ENCODE measurements at regions not wholly inside any gene's neighbourhood (a gene's known extent, or its start where the extent isn't known, plus 50 kb on each side); places are given as distances from the start of the nearest gene placed in this dataset.

DNA sequence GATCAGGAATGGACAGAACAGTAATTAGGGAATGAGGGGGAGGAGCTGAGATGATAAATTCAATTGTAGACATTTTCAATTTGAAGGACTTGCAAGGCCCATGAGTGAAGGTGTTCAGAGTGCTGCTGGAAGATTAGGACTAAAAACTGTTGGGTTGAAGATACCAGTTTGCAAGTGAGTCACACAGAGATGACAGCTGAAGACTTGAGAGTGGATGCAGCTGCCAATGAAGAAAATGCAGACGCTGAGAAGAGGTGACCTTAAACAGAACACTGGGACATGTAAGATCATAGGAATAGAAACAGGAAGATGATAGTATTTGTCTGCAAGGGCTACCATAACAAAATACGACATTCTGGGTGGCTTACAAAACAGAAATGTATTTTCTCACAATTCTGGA is 1716.5 kb upstream of the SLC10A2 start:
- in situ Hi-C loops (cut with MboI; ENCODE audit: low sequenced_read_pairs) = no loop called here

- in situ Hi-C loops (cut with MboI; ENCODE audit: low sequenced_read_pairs) = no loop called here
These were observed 1713.2 kb upstream of the SLC10A2 start for GRCh38 chr13:104779311-104779993.

DNA sequence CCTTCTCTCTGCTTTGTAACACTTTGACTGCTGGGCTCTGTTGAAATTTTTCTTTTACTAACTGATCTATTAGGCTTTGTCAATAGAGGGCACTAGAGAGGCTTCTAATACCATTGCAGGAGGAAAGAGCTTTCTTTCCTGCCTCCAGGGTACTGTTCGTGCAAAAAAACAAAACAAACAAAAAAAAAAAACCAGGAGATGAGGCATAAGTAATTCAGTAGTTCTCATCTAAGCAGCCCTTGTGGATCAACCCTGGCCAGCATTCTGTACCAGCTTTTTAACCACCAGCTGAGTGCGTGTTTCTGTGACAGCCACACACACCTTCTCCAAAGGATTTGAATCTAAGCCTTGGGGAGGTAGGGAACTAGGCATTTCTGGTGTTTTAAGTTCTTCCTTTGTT is 1707.6 kb upstream of the SLC10A2 start:
- in situ Hi-C loops (cut with MboI; ENCODE audit: low sequenced_read_pairs) = no loop called here

DNA sequence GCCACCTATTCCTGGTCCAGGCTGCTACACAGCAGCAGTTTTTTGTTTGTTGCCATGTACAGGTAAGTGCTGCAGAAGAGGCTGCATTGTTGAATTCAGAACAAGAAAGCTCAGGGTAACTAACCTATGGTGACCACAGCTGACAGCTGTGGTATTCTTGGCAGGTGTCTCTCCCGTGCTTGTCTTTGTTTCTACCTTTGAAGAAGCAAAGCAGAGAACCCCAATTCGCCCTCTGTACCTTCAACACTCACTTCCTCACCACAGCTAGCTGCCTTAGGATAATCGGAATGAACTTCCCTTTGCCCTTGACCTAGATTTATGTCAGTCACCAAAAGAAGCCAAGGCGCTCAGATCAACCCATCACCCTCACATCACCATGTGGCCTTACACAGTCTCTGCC is 1703.3 kb upstream of the SLC10A2 start:
- in situ Hi-C loops (cut with MboI; ENCODE audit: low sequenced_read_pairs) = no loop called here

DNA sequence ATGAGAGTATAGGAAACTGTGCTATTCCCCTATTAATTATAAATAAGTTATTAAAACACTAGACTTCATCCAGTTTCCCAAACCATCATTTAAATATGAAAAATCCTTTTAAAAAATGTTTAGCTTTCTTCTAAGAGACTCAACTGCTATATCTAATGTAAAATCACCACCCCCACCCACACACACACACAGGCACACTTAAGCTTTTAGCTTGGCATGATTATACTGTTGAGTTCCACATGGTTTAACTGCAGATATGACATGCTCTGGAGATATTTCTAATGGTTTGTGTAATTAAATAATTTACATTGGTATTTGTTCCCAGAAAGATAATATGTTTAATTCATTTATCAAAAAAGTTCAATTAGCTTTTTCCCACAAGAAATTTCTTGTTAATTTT is 1700.1 kb upstream of the SLC10A2 start:
- in situ Hi-C loops (cut with MboI; ENCODE audit: low sequenced_read_pairs) = no loop called here

GRCh38 chr13:104764600-104764999 is 1698.4 kb upstream of the SLC10A2 start:
- in situ Hi-C loops (cut with MboI; ENCODE audit: low sequenced_read_pairs) = no loop called here

GRCh38 chr13:104759069-104759468 is 1692.9 kb upstream of the SLC10A2 start:
- in situ Hi-C loops (cut with MboI; ENCODE audit: low sequenced_read_pairs) = no loop called here

- in situ Hi-C loops (cut with MboI; ENCODE audit: low sequenced_read_pairs) = no loop called here
These were observed 1691.5 kb upstream of the SLC10A2 start for GRCh38 chr13:104757712-104758111.

- in situ Hi-C loops (cut with MboI; ENCODE audit: low sequenced_read_pairs) = no loop called here
These were observed 1684.2 kb upstream of the SLC10A2 start for GRCh38 chr13:104750377-104750776.

GRCh38 chr13:104740641-104741222 is 1674.5 kb upstream of the SLC10A2 start:
- in situ Hi-C loops (cut with MboI; ENCODE audit: low sequenced_read_pairs) = no loop called here

GRCh38 chr13:104737713-104738112 is 1671.5 kb upstream of the SLC10A2 start:
- in situ Hi-C loops (cut with MboI; ENCODE audit: low sequenced_read_pairs) = no loop called here

DNA sequence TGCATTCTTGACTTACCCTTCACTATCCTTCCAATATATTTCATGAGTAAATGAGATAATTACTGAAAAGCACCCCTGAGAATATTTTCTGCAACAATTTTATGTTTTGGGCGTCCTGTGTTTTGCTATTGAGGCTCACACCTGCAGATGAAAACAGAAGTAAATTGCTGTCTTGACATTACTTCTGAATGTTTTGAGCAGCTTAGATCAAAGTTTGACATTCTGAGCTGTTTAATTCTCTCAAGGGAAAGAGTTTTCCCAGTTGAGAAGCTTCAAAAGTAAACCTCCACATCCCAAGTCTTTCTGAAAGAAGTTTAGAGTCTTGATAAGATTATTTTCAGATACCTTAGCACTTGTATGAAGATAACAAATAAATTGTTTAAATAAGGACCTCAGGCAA is 1667.2 kb upstream of the SLC10A2 start:
- in situ Hi-C loops (cut with MboI; ENCODE audit: low sequenced_read_pairs) = no loop called here

DNA sequence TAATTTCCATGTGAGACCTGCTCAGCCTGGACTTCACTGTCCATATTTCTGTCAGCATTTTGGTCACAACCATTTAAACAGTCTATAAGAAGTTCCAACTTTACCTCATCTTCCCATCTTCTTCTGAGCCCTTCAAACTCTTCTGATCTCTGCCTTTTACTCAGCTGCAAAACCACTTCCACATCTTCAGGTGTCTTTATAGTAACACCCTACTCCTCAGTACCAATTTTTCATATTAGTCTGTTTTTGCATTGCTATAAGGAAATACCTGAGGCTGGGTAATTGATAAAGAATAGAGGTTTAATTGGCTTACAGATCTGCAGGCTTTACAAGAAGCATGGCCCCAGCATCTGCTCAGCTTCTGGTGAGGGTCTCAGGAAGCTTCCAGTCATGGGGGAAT is 1648.9 kb upstream of the SLC10A2 start:
- in situ Hi-C loops (cut with MboI; ENCODE audit: low sequenced_read_pairs) = no loop called here

GRCh38 chr13:104705031-104705750 is 1639.0 kb upstream of the SLC10A2 start:
- in situ Hi-C loops (cut with MboI; ENCODE audit: low sequenced_read_pairs) = no loop called here

DNA sequence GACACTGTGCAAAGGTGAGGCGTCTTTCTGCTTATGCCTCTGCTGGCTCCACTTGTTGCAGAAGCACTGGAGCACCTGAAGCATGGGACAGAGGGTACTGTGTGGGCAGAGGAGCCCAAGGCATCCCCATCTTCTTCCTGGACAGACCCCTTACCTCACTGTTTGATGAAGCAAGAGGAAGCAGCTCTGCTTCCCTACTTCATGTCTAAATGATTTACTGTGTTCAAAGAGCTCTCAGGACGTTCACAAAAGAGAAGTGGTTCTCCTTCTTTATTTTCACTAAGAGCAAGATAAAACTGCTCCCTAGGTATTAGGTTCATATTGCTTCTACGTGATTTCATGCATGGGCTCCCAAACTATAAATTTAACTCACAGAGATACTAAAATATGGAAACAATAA is 1635.4 kb upstream of the SLC10A2 start:
- in situ Hi-C loops (cut with MboI; ENCODE audit: low sequenced_read_pairs) = no loop called here

- in situ Hi-C loops (cut with MboI; ENCODE audit: low sequenced_read_pairs) = no loop called here
These were observed 1628.2 kb upstream of the SLC10A2 start for GRCh38 chr13:104694397-104694796.

- in situ Hi-C loops (cut with MboI; ENCODE audit: low sequenced_read_pairs) = no loop called here
These were observed 1626.9 kb upstream of the SLC10A2 start for GRCh38 chr13:104693126-104693525.

GRCh38 chr13:104691767-104692467 is 1625.7 kb upstream of the SLC10A2 start:
- in situ Hi-C loops (cut with MboI; ENCODE audit: low sequenced_read_pairs) = no loop called here

- in situ Hi-C loops (cut with MboI; ENCODE audit: low sequenced_read_pairs) = no loop called here
These were observed 1620.3 kb upstream of the SLC10A2 start for GRCh38 chr13:104686484-104686883.

GRCh38 chr13:104683789-104684188 is 1617.6 kb upstream of the SLC10A2 start:
- in situ Hi-C loops (cut with MboI; ENCODE audit: low sequenced_read_pairs) = no loop called here

DNA sequence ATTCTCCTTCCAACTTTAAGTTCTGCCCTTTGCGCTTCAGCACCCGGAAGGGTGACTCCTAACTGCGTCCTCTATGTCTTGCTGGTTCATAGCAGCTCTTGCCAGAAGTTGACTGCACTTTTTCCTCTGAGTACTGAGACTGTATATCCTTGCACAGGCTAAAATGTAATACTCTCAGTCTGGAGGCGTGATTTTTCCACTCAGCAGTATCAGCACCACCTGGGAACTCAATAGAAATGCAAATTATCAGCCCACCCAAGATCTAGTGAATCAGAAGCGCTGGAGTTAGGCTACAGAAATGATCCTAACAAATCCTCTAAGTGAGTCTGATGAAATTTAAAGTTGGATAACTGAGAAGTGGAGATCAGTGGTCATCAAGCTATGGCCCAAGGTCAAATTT is 1611.9 kb upstream of the SLC10A2 start:
- in situ Hi-C loops (cut with MboI; ENCODE audit: low sequenced_read_pairs) = no loop called here

- in situ Hi-C loops (cut with MboI; ENCODE audit: low sequenced_read_pairs) = no loop called here
These were observed 1605.7 kb upstream of the SLC10A2 start for GRCh38 chr13:104671901-104672300.
